ENCODE measurements at regions not wholly inside any gene's neighbourhood (a gene's known extent, or its start where the extent isn't known, plus 50 kb on each side); places are given as distances from the start of the nearest gene placed in this dataset.

GRCh38 chr14:104353921-104354701 is 215.7 kb downstream of the KIF26A start:
- Histone ChIP-seq H3K4me3 (replicated peaks in 1 of 3; ENCODE audit: low read depth in 2 of 3, low read length in 3 of 3) (no peak overlapping the region), H2AFZ (ENCODE audit: insufficient read depth, low read depth, low read length, poor library complexity, severe bottlenecking) (no peak overlapping the region), H4K20me1 (ENCODE audit: insufficient read depth, low read length) (no peaks in the 10 kb centered on the region), H3K36me3 (replicated peaks in 1 of 2; ENCODE audit: control insufficient read depth in 1 of 2, insufficient read depth in 2 of 2, low read length in 2 of 2) (no peaks in the 10 kb centered on the region), H3K27ac (ENCODE audit: low read depth in 1 of 2, low read length in 2 of 2) (no peak overlapping the region), H3K4me1 (ENCODE audit: control insufficient read depth in 1 of 2, insufficient read depth in 2 of 2, low read length in 2 of 2) (no peaks in the 10 kb centered on the region), H3K79me2 (ENCODE audit: insufficient read depth, low read length) (no peaks in the 10 kb centered on the region), H3K9me3 (replicated peaks in 1 of 2; ENCODE audit: control insufficient read depth in 1 of 2, insufficient read depth in 1 of 2, low read length in 2 of 2) (peaks cover 0 to 6% of the 10 kb centered on the region in 2 donors), H3K9ac (ENCODE audit: insufficient read depth, low read length, poor library complexity, severe bottlenecking) (no peak overlapping the region), H3K27me3 (ENCODE audit: control insufficient read depth in 2 of 2, insufficient read depth in 2 of 2, low read length in 2 of 2) (no peaks in the 10 kb centered on the region), H3K4me2 (replicated peaks; ENCODE audit: extremely low read depth, low read length, poor library complexity, severe bottlenecking) (no peak overlapping the region)
- Mint-ChIP-seq H3K27ac (no peak overlapping the region), H3K9me3 (peaks cover 1 to 7% (median 4%) of the 10 kb centered on the region in 7 donors), H3K4me3 (no peak overlapping the region), H3K27me3 (ENCODE audit: low read depth in 3 of 3) (peaks cover 2 to 4% (median 2%) of the 10 kb centered on the region in 3 donors), H3K4me1 (no peaks in the 10 kb centered on the region), H3K36me3 (no peaks in the 10 kb centered on the region)
- no peak for DNase-seq
- no peak for TF ChIP-seq CTCF (IDR thresholded peaks at IDR 0.05)
- intact Hi-C loops (cut with micrococcal nuclease): no loop called here
- 58% methylated on average over 22 of the region's 22 CpGs for WGBS (ENCODE audit: insufficient coverage)

GRCh38 chr14:104355101-104356019 is 217.0 kb downstream of the KIF26A start:
- intact Hi-C loops (cut with micrococcal nuclease): no loop called here

More at GRCh38 chr14:104355101-104356019, 217.0 kb downstream of the KIF26A start:
- Mint-ChIP-seq H3K36me3 (no peaks in the 10 kb centered on the region), H3K4me1 (no peaks in the 10 kb centered on the region), H3K27ac (no peak overlapping the region), H3K9me3 (peaks cover 1 to 7% (median 4%) of the 10 kb centered on the region in 7 donors), H3K27me3 (ENCODE audit: low read depth in 3 of 3) (peaks cover 0 to 2% (median 2%) of the 10 kb centered on the region in 3 donors), H3K4me3 (no peak overlapping the region)
- Histone ChIP-seq H3K27me3 (ENCODE audit: control insufficient read depth in 2 of 2, insufficient read depth in 2 of 2, low read length in 2 of 2) (no peaks in the 10 kb centered on the region), H3K4me3 (replicated peaks in 1 of 3; ENCODE audit: low read depth in 2 of 3, low read length in 3 of 3) (no peak overlapping the region), H3K79me2 (ENCODE audit: insufficient read depth, low read length) (no peaks in the 10 kb centered on the region), H3K4me1 (ENCODE audit: control insufficient read depth in 1 of 2, insufficient read depth in 2 of 2, low read length in 2 of 2) (no peaks in the 10 kb centered on the region), H3K9ac (ENCODE audit: insufficient read depth, low read length, poor library complexity, severe bottlenecking) (no peak overlapping the region), H3K4me2 (replicated peaks; ENCODE audit: extremely low read depth, low read length, poor library complexity, severe bottlenecking) (no peak overlapping the region), H3K27ac (ENCODE audit: low read depth in 1 of 2, low read length in 2 of 2) (no peak overlapping the region), H2AFZ (ENCODE audit: insufficient read depth, low read depth, low read length, poor library complexity, severe bottlenecking) (no peak overlapping the region), H3K9me3 (replicated peaks in 1 of 2; ENCODE audit: control insufficient read depth in 1 of 2, insufficient read depth in 1 of 2, low read length in 2 of 2) (peaks cover 0 to 6% of the 10 kb centered on the region in 2 donors), H4K20me1 (ENCODE audit: insufficient read depth, low read length) (no peaks in the 10 kb centered on the region), H3K36me3 (replicated peaks in 1 of 2; ENCODE audit: control insufficient read depth in 1 of 2, insufficient read depth in 2 of 2, low read length in 2 of 2) (no peaks in the 10 kb centered on the region)
- DNase-seq: no peak
- TF ChIP-seq CTCF (IDR thresholded peaks at IDR 0.05): no peak
- WGBS (ENCODE audit: insufficient coverage): 93% methylated on average over 17 of the region's 23 CpGs

Measured in CD14-positive monocyte (primary cell).